HepG2 (cell line): ENCODE measurements at regions not wholly inside any gene's neighbourhood (a gene's known extent, or its start where the extent isn't known, plus 50 kb on each side); places are given as distances from the start of the nearest gene placed in this dataset.

Experiments used
- ATAC-seq: fragments of 200-7000 bp; cut with Tn5 transposase; 3 replicates; pipeline ENCODE4 v1.9.1; 2020; ENCODE audit warnings: mild to moderate bottlenecking, moderate library complexity
- BruUV-seq: library from RNA; stranded (reverse); fragments of 400-500 nt; replicated peaks from 2 replicates; lab custom pipeline; 2021; lab: Mats Ljungman, UMichigan
- CTCF ChIA-PET: fragments of 300-600 bp; formaldehyde crosslinking; extraction: SDS; loops from one replicate; lab custom pipeline; 2021; ENCODE audit warnings: low total read pairs, inconsistent platforms, low intra/inter-chr PET ratio; lab: Yijun Ruan, JAX
- POLR2A ChIA-PET: fragments of 350-600 bp; sonication (Branson Sonifier 250); formaldehyde crosslinking; loops from one replicate; lab custom pipeline; 2020; ENCODE audit warnings: antibody characterized with exemption, inconsistent platforms; lab: Yijun Ruan, JAX
- DNase-seq: peaks from one replicate; pipeline ENCODE4 v3.0.0-alpha.2; 2015; ENCODE audit warnings: low spot score
- FAIRE-seq: peaks from 3 replicates; lab custom pipeline; 2011; peaks lifted over from hg19 to GRCh38; lab: Jason Lieb, UNC
- H2AFZ ChIP-seq: one replicate; pipeline ENCODE4 v1.6.1; 2011; ENCODE audit warnings: low read length, inconsistent platforms
- H3K27ac ChIP-seq: fragments of 300-600 bp; 3 replicates; pipeline ENCODE4 v1.8.0; 2011; ENCODE audit warnings: mixed run types, mild to moderate bottlenecking, mixed read lengths, low read length, inconsistent platforms; ENCODE audit not compliant: insufficient read depth; ENCODE audit errors: extremely low read length
- H3K27me3 ChIP-seq, 2 experiments: fragments of 200-600 bp in 1 of 2; 2 replicates in 1 of 2; 3 replicates in 1 of 2; pipeline versions ENCODE4 v1.6.0 to v1.8.0; 2011; ENCODE audit warnings: low read length in 2 of 2, mild to moderate bottlenecking in 2 of 2, moderate library complexity in 2 of 2, inconsistent platforms in 1 of 2; ENCODE audit not compliant: insufficient read depth in 2 of 2, control insufficient read depth in 1 of 2
- H3K36me3 ChIP-seq, 2 experiments: fragments of 200-600 bp in 1 of 2; replicated peaks in 1 of 2; 2 replicates in 1 of 2; 3 replicates in 1 of 2; pipeline versions ENCODE4 v1.5.1 to v1.8.0; 2011; ENCODE audit warnings: low read length in 2 of 2, inconsistent platforms in 1 of 2; ENCODE audit not compliant: insufficient read depth in 2 of 2, control insufficient read depth in 1 of 2
- H3K4me1 ChIP-seq: 2 replicates; pipeline ENCODE4 v1.5.1; 2012; ENCODE audit warnings: low read length, inconsistent platforms; ENCODE audit not compliant: insufficient read depth
- H3K4me2 ChIP-seq: 2 replicates; pipeline ENCODE4 v1.6.0; 2011; ENCODE audit warnings: low read depth, low read length, inconsistent platforms
- H3K4me3 ChIP-seq, 3 experiments: fragments of 200-600 bp in 1 of 3; sonication (generic), shearing (Covaris generic) in 1 of 3; replicated peaks in 1 of 3; 2 replicates each; pipeline ENCODE4 v1.5.1; 2011 to 2016; ENCODE audit warnings: low read length in 3 of 3, inconsistent platforms in 2 of 3, low read depth in 2 of 3, mild to moderate bottlenecking in 2 of 3, control low read depth in 1 of 3, mixed read lengths in 1 of 3; ENCODE audit not compliant: insufficient read depth in 1 of 3
- H3K79me2 ChIP-seq: one replicate; pipeline ENCODE4 v1.6.1; 2011; ENCODE audit warnings: low read length, inconsistent platforms; ENCODE audit not compliant: insufficient read depth
- H3K9ac ChIP-seq: 2 replicates; pipeline ENCODE4 v1.6.0; 2011; ENCODE audit warnings: mild to moderate bottlenecking, low read depth, low read length, inconsistent platforms; ENCODE audit not compliant: insufficient read depth
- H3K9me3 ChIP-seq: 2 replicates; pipeline ENCODE4 v1.5.1; 2012; ENCODE audit warnings: mild to moderate bottlenecking, low read length
- H4K20me1 ChIP-seq: 2 replicates; pipeline ENCODE4 v1.6.0; 2011; ENCODE audit warnings: inconsistent platforms, mild to moderate bottlenecking, low read length, moderate library complexity; ENCODE audit not compliant: insufficient read depth
- CEBPB ChIP-seq: IDR thresholded peaks from 2 replicates; pipeline ENCODE4 v1.6.1; 2011; ENCODE audit warnings: low read depth, low read length, improper control_type of control experiment, borderline replicate concordance
- FOXM1 ChIP-seq: sonication (generic); formaldehyde crosslinking; IDR thresholded peaks from 2 replicates; pipeline ENCODE4 v1.5.0; 2020; ENCODE audit warnings: missing genetic modification reagents
- GABPA ChIP-seq, 2 experiments: IDR thresholded peaks; 2 replicates each; pipeline ENCODE4 v1.6.1; 2011 to 2016; ENCODE audit warnings: low read depth in 2 of 2, low read length in 1 of 2, missing biosample characterization in 1 of 2, missing genetic modification characterization in 1 of 2
- KDM5A ChIP-seq: fragments of 200-600 bp; sonication (generic); IDR thresholded peaks from 2 replicates; pipeline ENCODE4 v1.7.0; 2018; ENCODE audit warnings: antibody characterized with exemption, mild to moderate bottlenecking, low read length, borderline replicate concordance
- MIER2 ChIP-seq: IDR thresholded peaks from 2 replicates; pipeline ENCODE4 v1.6.1; 2016; ENCODE audit warnings: missing biosample characterization, missing genetic modification reagents
- MTF1 ChIP-seq: sonication (generic); formaldehyde crosslinking; IDR thresholded peaks from 2 replicates; pipeline ENCODE4 v1.5.0; 2020; ENCODE audit warnings: missing genetic modification reagents
- MTF2 ChIP-seq: sonication (generic); formaldehyde crosslinking; IDR thresholded peaks from 2 replicates; pipeline ENCODE4 v1.5.0; 2020; ENCODE audit warnings: missing genetic modification reagents, borderline replicate concordance
- NFE2 ChIP-seq: sonication (generic); formaldehyde crosslinking; IDR thresholded peaks from 2 replicates; pipeline ENCODE4 v1.4.0; 2020; ENCODE audit warnings: missing genetic modification reagents
- NFIB ChIP-seq: sonication (generic); formaldehyde crosslinking; IDR thresholded peaks from 2 replicates; pipeline ENCODE4 v1.9.0; 2021; ENCODE audit warnings: missing genetic modification reagents, mild to moderate bottlenecking, borderline replicate concordance
- SKI ChIP-seq: fragments of 450-650 bp; IDR thresholded peaks from one replicate; pipeline ENCODE4 v1.6.1; 2018; ENCODE audit warnings: mild to moderate bottlenecking; ENCODE audit not compliant: partially characterized antibody
- SMARCE1 ChIP-seq: fragments of 450-650 bp; IDR thresholded peaks from 2 replicates; pipeline ENCODE4 v1.6.1; 2017; ENCODE audit warnings: borderline replicate concordance
- SMYD3 ChIP-seq: sonication (generic); formaldehyde crosslinking; IDR thresholded peaks from 2 replicates; pipeline ENCODE4 v1.8.1; 2023; ENCODE audit warnings: mild to moderate bottlenecking, missing genetic modification reagents
- ZFP1 ChIP-seq: IDR thresholded peaks from 2 replicates; pipeline ENCODE4 v1.6.1; 2016
- ZNF207 ChIP-seq: fragments of 450-650 bp; IDR thresholded peaks from 2 replicates; pipeline ENCODE4 v1.6.1; 2016; ENCODE audit warnings: antibody characterized with exemption, borderline replicate concordance
- ZNF296 ChIP-seq: sonication (generic); formaldehyde crosslinking; conservative IDR thresholded peaks from 2 replicates; pipeline ENCODE4 v1.5.0; 2020; ENCODE audit warnings: mild to moderate bottlenecking, missing genetic modification reagents
- ZNF501 ChIP-seq: sonication (generic); formaldehyde crosslinking; IDR thresholded peaks from 2 replicates; pipeline ENCODE4 v1.5.1; 2020; ENCODE audit warnings: mild to moderate bottlenecking, moderate library complexity, missing genetic modification reagents
- ZNF572 ChIP-seq: sonication (generic); formaldehyde crosslinking; IDR thresholded peaks from 2 replicates; pipeline ENCODE4 v1.5.1; 2020; ENCODE audit warnings: mild to moderate bottlenecking, missing genetic modification reagents
- ZNF607 ChIP-seq: sonication (generic); formaldehyde crosslinking; IDR thresholded peaks from 2 replicates; pipeline ENCODE4 v1.5.1; 2020; ENCODE audit warnings: missing genetic modification reagents, mild to moderate bottlenecking, borderline replicate concordance
- ZNF629 ChIP-seq: sonication (generic); formaldehyde crosslinking; conservative IDR thresholded peaks from 2 replicates; pipeline ENCODE4 v1.5.0; 2020; ENCODE audit warnings: missing genetic modification reagents
- WGBS: methylation state at CpG from one replicate; pipeline ENCODE4 v1.1.6; 2017; ENCODE audit warnings: low lambda C conversion rate; 5-methylcytosine and 5-hydroxymethylcytosine counted together
- in situ Hi-C: cut with HindIII; loops from 2 replicates; pipeline ENCODE4 v1.10.0; 2017; ENCODE audit warnings: low pct_unique_long_range_greater_than_20kb; ENCODE audit not compliant: extremely low pct_ligation_motif_present
- intact Hi-C: fragments of 100-400 bp; cut with micrococcal nuclease; formaldehyde crosslinking; loops from one replicate; pipeline ENCODE4 v1.10.0; 2022; ENCODE audit not compliant: unreplicated experiment

GRCh38 chr6:92023410-92023966 lies 1395.9 kb downstream of the EPHA7 start:
- Histone ChIP-seq H3K9ac (no peak overlapping the region), H2AFZ (no peak overlapping the region), H3K79me2 (no peaks in the 10 kb centered on the region), H3K27me3 (no peaks in the 10 kb centered on the region; a peak in 1 of 5 replicates), H3K4me1 (no peaks in the 10 kb centered on the region), H3K27ac (no peak overlapping the region), H3K4me3 (no peak overlapping the region), H3K4me2 (no peak overlapping the region), H4K20me1 (no peaks in the 10 kb centered on the region), H3K9me3 (no peaks in the 10 kb centered on the region), H3K36me3 (no peaks in the 10 kb centered on the region)
- 0% methylated on average over 2 of the region's 2 CpGs for WGBS
- FAIRE-seq, result no peak
- in situ Hi-C loops, result no loop called here
- no peak for DNase-seq
- no peak for ATAC-seq
- intact Hi-C loops, result no loop called here
- no TSS peak for BruUV-seq
- TF ChIP-seq NFIB (no peak), ZNF629 (CRISPR knock-in tag) (no peak), SMYD3 (CRISPR knock-in tag) (no peak), ZNF607 (CRISPR knock-in tag) (no peak), CEBPB (no peak), ZNF572 (no peak), GABPA (IDR thresholded peaks at IDR 0.05; ENCODE audit: low read depth, low read length) (no peak), GABPA (CRISPR knock-in tag; IDR thresholded peaks at IDR 0.05; ENCODE audit: low read depth) (no peak), ZNF501 (CRISPR knock-in tag) (no peak), KDM5A (no peak), ZNF207 (no peak), MIER2 (CRISPR knock-in tag) (no peak), MTF1 (CRISPR knock-in tag) (no peak), ZNF296 (CRISPR knock-in tag) (no peak), FOXM1 (CRISPR knock-in tag) (no peak), SKI (no peak), ZFP1 (CRISPR knock-in tag) (no peak), MTF2 (no peak), NFE2 (CRISPR knock-in tag) (no peak), SMARCE1 (no peak)
- TF ChIP-seq, all 625 proteins: peak for 0
- ChIA-PET POLR2A (no interaction called here), CTCF (no interaction called here)
